IPS-18a (cell line): ENCODE measurements at regions not wholly inside any gene's neighbourhood (a gene's known extent, or its start where the extent isn't known, plus 50 kb on each side); places are given as distances from the start of the nearest gene placed in this dataset.

Source experiments
- H3K27ac ChIP-seq: one replicate; pipeline ENCODE4 v1.5.1; 2013; ENCODE audit warnings: low read length
- H3K27me3 ChIP-seq: one replicate; pipeline ENCODE4 v1.6.1; 2013; ENCODE audit warnings: mild to moderate bottlenecking, low read length; ENCODE audit not compliant: control insufficient read depth, insufficient read depth
- H3K36me3 ChIP-seq: one replicate; pipeline ENCODE4 v1.6.1; 2013; ENCODE audit warnings: low read depth, low read length; ENCODE audit not compliant: control insufficient read depth
- H3K4me1 ChIP-seq: one replicate; pipeline ENCODE4 v1.6.1; 2013; ENCODE audit warnings: low read depth, low read length; ENCODE audit not compliant: control insufficient read depth
- H3K4me3 ChIP-seq: one replicate; pipeline ENCODE4 v1.5.1; 2013; ENCODE audit warnings: low read length
- H3K9ac ChIP-seq: one replicate; pipeline ENCODE4 v1.6.1; 2013; ENCODE audit warnings: mild to moderate bottlenecking, low read length, moderate library complexity
- H3K9me3 ChIP-seq: one replicate; pipeline ENCODE4 v1.6.1; 2013; ENCODE audit warnings: low read depth, low read length; ENCODE audit not compliant: control insufficient read depth

- H3K9me3 ChIP-seq = no peaks in the 10 kb centered on the region
- H3K27me3 ChIP-seq = no peaks in the 10 kb centered on the region
- H3K27ac ChIP-seq = no peak overlapping the region
- H3K36me3 ChIP-seq = no peaks in the 10 kb centered on the region
- no peak overlapping the region for H3K9ac ChIP-seq
- H3K4me3 ChIP-seq = no peak overlapping the region
- no peaks in the 10 kb centered on the region for H3K4me1 ChIP-seq
Observed at GRCh38 chr15:61736790-61737189, 323.5 kb downstream of the VPS13C start.

GRCh38 chr15:61731099-61731498, 329.1 kb downstream of the VPS13C start:
- no peaks in the 10 kb centered on the region for H3K9me3 ChIP-seq
- H3K9ac ChIP-seq = no peak overlapping the region
- H3K27ac ChIP-seq = no peak overlapping the region
- no peaks in the 10 kb centered on the region for H3K27me3 ChIP-seq
- no peaks in the 10 kb centered on the region for H3K4me1 ChIP-seq
- no peak overlapping the region for H3K4me3 ChIP-seq
- H3K36me3 ChIP-seq = no peaks in the 10 kb centered on the region

- Histone ChIP-seq H3K27ac (no peak overlapping the region), H3K27me3 (no peaks in the 10 kb centered on the region), H3K9me3 (no peaks in the 10 kb centered on the region), H3K9ac (no peak overlapping the region), H3K4me3 (no peak overlapping the region), H3K4me1 (no peaks in the 10 kb centered on the region), H3K36me3 (no peaks in the 10 kb centered on the region)
Observed at GRCh38 chr15:61729646-61730045, 330.6 kb downstream of the VPS13C start.

GRCh38 chr15:61726166-61726565, 334.1 kb downstream of the VPS13C start:
- no peaks in the 10 kb centered on the region for H3K4me1 ChIP-seq
- no peak overlapping the region for H3K9ac ChIP-seq
- no peak overlapping the region for H3K27ac ChIP-seq
- no peaks in the 10 kb centered on the region for H3K36me3 ChIP-seq
- H3K27me3 ChIP-seq = no peaks in the 10 kb centered on the region
- no peaks in the 10 kb centered on the region for H3K9me3 ChIP-seq
- H3K4me3 ChIP-seq = no peak overlapping the region

GRCh38 chr15:61725251-61725650, 335.0 kb downstream of the VPS13C start:
- no peak overlapping the region for H3K4me3 ChIP-seq
- peaks cover 4% of the 10 kb centered on the region for H3K27me3 ChIP-seq
- H3K9ac ChIP-seq = no peak overlapping the region
- H3K9me3 ChIP-seq = no peaks in the 10 kb centered on the region
- no peaks in the 10 kb centered on the region for H3K36me3 ChIP-seq
- H3K27ac ChIP-seq = no peak overlapping the region
- H3K4me1 ChIP-seq = no peaks in the 10 kb centered on the region

- Histone ChIP-seq H3K4me1 (peaks cover 4% of the 10 kb centered on the region), H3K27ac (no peak overlapping the region), H3K9ac (no peak overlapping the region), H3K4me3 (no peak overlapping the region), H3K36me3 (no peaks in the 10 kb centered on the region), H3K9me3 (no peaks in the 10 kb centered on the region), H3K27me3 (peaks cover 13% of the 10 kb centered on the region)
Observed at GRCh38 chr15:61724251-61724939, 335.9 kb downstream of the VPS13C start.

GRCh38 chr15:61721418-61721817, 338.8 kb downstream of the VPS13C start:
- H3K27ac ChIP-seq = no peak overlapping the region
- H3K27me3 ChIP-seq = peaks cover 13% of the 10 kb centered on the region
- no peaks in the 10 kb centered on the region for H3K36me3 ChIP-seq
- H3K4me3 ChIP-seq = no peak overlapping the region
- H3K9me3 ChIP-seq = no peaks in the 10 kb centered on the region
- no peak overlapping the region for H3K9ac ChIP-seq
- H3K4me1 ChIP-seq = peaks cover 7% of the 10 kb centered on the region

GRCh38 chr15:61720197-61720704, 340.0 kb downstream of the VPS13C start:
- peaks cover 13% of the 10 kb centered on the region for H3K27me3 ChIP-seq
- H3K9ac ChIP-seq = no peak overlapping the region
- peaks cover 7% of the 10 kb centered on the region for H3K4me1 ChIP-seq
- H3K4me3 ChIP-seq = no peak overlapping the region
- no peaks in the 10 kb centered on the region for H3K9me3 ChIP-seq
- H3K36me3 ChIP-seq = no peaks in the 10 kb centered on the region
- H3K27ac ChIP-seq = no peak overlapping the region

GRCh38 chr15:61715082-61715481, 345.2 kb downstream of the VPS13C start:
- Histone ChIP-seq H3K4me3 (no peak overlapping the region), H3K9ac (no peak overlapping the region), H3K4me1 (peaks cover 7% of the 10 kb centered on the region), H3K27me3 (peaks cover 7% of the 10 kb centered on the region), H3K36me3 (no peaks in the 10 kb centered on the region), H3K9me3 (no peaks in the 10 kb centered on the region), H3K27ac (no peak overlapping the region)

- no peak overlapping the region for H3K9ac ChIP-seq
- no peaks in the 10 kb centered on the region for H3K4me1 ChIP-seq
- no peaks in the 10 kb centered on the region for H3K36me3 ChIP-seq
- no peaks in the 10 kb centered on the region for H3K9me3 ChIP-seq
- H3K27ac ChIP-seq = no peak overlapping the region
- H3K27me3 ChIP-seq = no peaks in the 10 kb centered on the region
- no peak overlapping the region for H3K4me3 ChIP-seq
Observed at GRCh38 chr15:61712129-61712759, 348.0 kb downstream of the VPS13C start.

- Histone ChIP-seq H3K4me1 (no peaks in the 10 kb centered on the region), H3K4me3 (no peak overlapping the region)
Observed at GRCh38 chr15:61702224-61703020, 357.8 kb downstream of the VPS13C start.

More at GRCh38 chr15:61702224-61703020, 357.8 kb downstream of the VPS13C start:
- Histone ChIP-seq H3K9me3 (no peaks in the 10 kb centered on the region), H3K27me3 (no peaks in the 10 kb centered on the region), H3K27ac (no peak overlapping the region), H3K36me3 (no peaks in the 10 kb centered on the region), H3K9ac (no peak overlapping the region)
